ENCODE measurements at regions not wholly inside any gene's neighbourhood (a gene's known extent, or its start where the extent isn't known, plus 50 kb on each side); places are given as distances from the start of the nearest gene placed in this dataset.
A peak's percentile ranks its signal among the peaks of the same experiment; 100 is the strongest.
"Not testable (repeated sequence)": the region's sequence is repeated elsewhere in the genome, so short reads cannot be mapped to it uniquely, and the experiment has no call there.

DNA sequence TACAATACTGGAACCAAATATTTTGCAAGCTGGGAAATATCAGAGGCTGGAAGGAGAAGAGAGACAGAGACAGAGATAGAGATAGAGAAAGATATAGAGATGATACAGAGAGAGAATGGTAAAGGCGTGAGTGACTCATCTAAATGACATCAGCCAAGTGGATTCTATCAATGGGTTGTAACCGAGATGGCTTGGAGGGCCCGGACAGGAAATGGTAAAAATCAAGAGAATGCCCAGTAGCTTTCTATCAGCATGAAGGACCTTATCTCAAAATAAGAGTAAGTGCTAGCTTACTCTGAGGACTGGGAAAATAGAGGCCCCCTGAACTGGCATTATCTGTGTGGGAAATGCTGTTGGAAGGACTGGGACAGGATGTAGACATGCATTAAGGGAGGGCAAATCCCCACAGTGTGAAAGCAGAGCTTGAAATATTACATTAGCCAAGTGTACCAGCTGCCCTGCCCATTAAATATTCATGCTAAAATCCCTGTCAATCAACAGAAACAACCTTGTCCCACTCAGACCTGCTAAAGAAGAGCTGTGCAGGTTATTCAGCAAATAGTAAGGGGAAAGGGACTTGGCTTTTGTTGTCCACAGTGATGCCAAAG lies 76.6 kb upstream of the ZNF644 start:
- peak; percentile 60 for DNase-seq (ENCODE audit: low spot score)

GRCh38 chr1:91095321-91095720 lies 73.5 kb upstream of the ZNF644 start:
- not testable (repeated sequence) for DNase-seq (ENCODE audit: low spot score)

DNA sequence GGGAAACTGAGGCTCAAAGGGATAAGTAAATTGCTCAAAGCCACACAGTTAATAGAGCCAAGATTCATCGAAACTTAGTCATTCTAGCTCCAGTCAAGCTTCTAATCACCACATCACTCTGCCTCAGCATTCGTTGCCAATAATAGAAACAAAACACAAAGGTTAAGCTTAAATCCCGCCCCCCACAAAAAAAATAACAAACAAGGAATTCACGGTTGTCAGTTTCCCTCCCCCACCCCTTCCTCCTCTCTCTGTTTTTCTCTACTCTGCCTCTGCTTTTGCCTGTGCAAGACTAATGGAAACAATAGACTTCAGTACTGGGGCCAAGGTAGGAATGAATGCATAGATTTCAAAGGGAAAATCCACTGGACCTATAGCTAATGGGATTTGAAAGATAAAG lies 70.7 kb upstream of the ZNF644 start:
- DNase-seq (ENCODE audit: low spot score): no peak

GRCh38 chr1:91091812-91092211 lies 70.0 kb upstream of the ZNF644 start:
- DNase-seq (ENCODE audit: low spot score): no peak

- DNase-seq (ENCODE audit: low spot score): no peak
These were observed 58.8 kb upstream of the ZNF644 start for GRCh38 chr1:91080650-91081049.

- DNase-seq (ENCODE audit: low spot score): no peak
These were observed 57.0 kb upstream of the ZNF644 start for GRCh38 chr1:91078859-91079258.

GRCh38 chr1:91076834-91077233 lies 55.0 kb upstream of the ZNF644 start:
- DNase-seq (ENCODE audit: low spot score): no peak

DNA sequence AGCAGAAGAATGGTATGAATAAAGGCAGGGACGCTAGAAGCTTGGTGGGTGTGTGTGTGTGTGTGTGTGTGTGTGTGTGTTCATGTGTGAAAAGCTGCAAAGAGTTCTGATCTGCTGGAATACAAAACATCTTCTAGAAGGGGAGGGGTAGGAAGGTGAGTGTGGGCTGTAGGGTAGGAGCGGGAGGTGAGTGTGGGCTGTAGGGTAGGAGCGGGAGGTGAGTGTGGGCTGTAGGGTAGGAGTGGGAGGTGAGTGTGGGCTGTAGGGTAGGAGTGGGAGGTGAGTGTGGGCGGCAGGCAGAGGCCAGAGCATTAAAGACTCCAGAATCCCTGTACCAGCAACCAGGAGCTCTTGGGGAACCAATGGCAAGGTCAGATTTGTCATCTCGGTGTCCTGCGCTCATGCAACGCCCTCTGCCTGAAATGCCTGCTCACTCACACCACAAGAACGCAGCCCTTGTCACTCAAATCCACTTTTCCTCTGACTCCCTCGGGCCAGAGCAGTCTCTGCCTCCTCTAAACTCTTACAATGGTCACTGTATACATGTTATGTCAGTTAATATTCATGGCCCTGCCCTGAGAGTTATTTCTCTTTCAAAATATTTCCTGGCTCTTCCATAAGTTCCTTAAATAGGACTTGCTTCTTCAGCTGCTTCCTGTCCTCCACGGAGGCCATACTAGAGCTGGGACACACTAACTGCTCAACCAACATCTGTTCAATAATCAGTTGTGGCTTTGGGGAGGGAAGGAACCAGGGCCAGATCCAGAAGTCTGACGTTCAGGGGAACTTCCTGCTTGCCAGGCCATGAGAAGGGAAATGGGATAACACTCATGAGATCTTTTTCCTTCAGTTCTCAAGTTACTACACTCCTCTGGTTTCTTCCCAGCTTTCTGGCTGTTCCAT lies 53.6 kb upstream of the ZNF644 start:
- DNase-seq (ENCODE audit: low spot score): no peak

- DNase-seq (ENCODE audit: low spot score): no peak
These were observed 51.5 kb upstream of the ZNF644 start for GRCh38 chr1:91073299-91073698.

- no peak for DNase-seq (ENCODE audit: low spot score)
These were observed 50.0 kb upstream of the ZNF644 start for GRCh38 chr1:91071838-91072237.
